HL-60 (cell line): ENCODE measurements at regions not wholly inside any gene's neighbourhood (a gene's known extent, or its start where the extent isn't known, plus 50 kb on each side); places are given as distances from the start of the nearest gene placed in this dataset.

Experiments
- DNase-seq, 2 experiments: peaks; one replicate each; pipeline ENCODE4 v3.0.0-alpha.2; 2010 to 2020; ENCODE audit warnings: low read depth in 1 of 2, low spot score in 1 of 2
- H3K27ac ChIP-seq: fragments of 250-450 bp; sonication (Bioruptor Pico); replicated peaks from 2 replicates; pipeline ENCODE4 v1.5.1; 2020; ENCODE audit warnings: mild to moderate bottlenecking, moderate library complexity
- H3K27me3 ChIP-seq: fragments of 250-450 bp; sonication (Bioruptor Pico); 2 replicates; pipeline ENCODE4 v1.5.1; 2021; ENCODE audit warnings: mild to moderate bottlenecking, moderate library complexity; ENCODE audit not compliant: insufficient read depth, poor library complexity, severe bottlenecking
- H3K4me3 ChIP-seq: replicated peaks from 2 replicates; pipeline ENCODE4 v1.5.1; 2011; ENCODE audit warnings: mild to moderate bottlenecking, control low read depth, low read length; ENCODE audit not compliant: insufficient read depth
- CTCF ChIP-seq: IDR thresholded peaks from one replicate; pipeline ENCODE4 v1.5.1; 2011; ENCODE audit warnings: low read length, control low read depth, inconsistent platforms; ENCODE audit not compliant: insufficient read depth
- GABPA ChIP-seq: IDR thresholded peaks from 2 replicates; pipeline ENCODE4 v1.6.1; 2012; ENCODE audit warnings: low read depth
- POLR2AphosphoS5 ChIP-seq: IDR thresholded peaks from 2 replicates; pipeline ENCODE4 v1.6.1; 2012; ENCODE audit warnings: low read depth
- REST ChIP-seq: IDR thresholded peaks from 2 replicates; pipeline ENCODE4 v1.6.1; 2012; ENCODE audit warnings: low read depth; ENCODE audit not compliant: insufficient replicate concordance
- SPI1 ChIP-seq: IDR thresholded peaks from 2 replicates; pipeline ENCODE4 v1.6.1; 2012; ENCODE audit warnings: low read depth, mild to moderate bottlenecking, borderline replicate concordance

- no peaks in the 10 kb centered on the region for H3K27me3 ChIP-seq
- TF ChIP-seq CTCF (no peak), REST (no peak), GABPA (no peak), SPI1 (no peak), POLR2AphosphoS5 (no peak)
- DNase-seq = no peak
- H3K4me3 ChIP-seq = no peak overlapping the region
- H3K27ac ChIP-seq = no peak overlapping the region
Measured at GRCh38 chr13:111902726-111903125, 164.2 kb upstream of the SOX1 start.

GRCh38 chr13:111903143-111903542, 163.8 kb upstream of the SOX1 start:
- Histone ChIP-seq H3K27me3 (no peaks in the 10 kb centered on the region), H3K4me3 (no peak overlapping the region), H3K27ac (no peak overlapping the region)
- no peak for TF ChIP-seq CTCF
- TF ChIP-seq SPI1 = no peak
- TF ChIP-seq POLR2AphosphoS5 = no peak
- no peak for TF ChIP-seq GABPA
- no peak for TF ChIP-seq REST
- no peak for DNase-seq

GRCh38 chr13:111904166-111904565, 162.8 kb upstream of the SOX1 start:
- no peak for DNase-seq
- no peak overlapping the region for H3K4me3 ChIP-seq
- no peaks in the 10 kb centered on the region for H3K27me3 ChIP-seq
- TF ChIP-seq REST (no peak), GABPA (no peak), SPI1 (no peak), CTCF (no peak), POLR2AphosphoS5 (no peak)
- no peak overlapping the region for H3K27ac ChIP-seq
